B cell (primary cell): ENCODE measurements at regions not wholly inside any gene's neighbourhood (a gene's known extent, or its start where the extent isn't known, plus 50 kb on each side); places are given as distances from the start of the nearest gene placed in this dataset.

Experiments
- ATAC-seq: fragments of 200-7000 bp; cut with Tn5 transposase; one replicate; pipeline ENCODE4 v1.10.0; 2021; ENCODE audit warnings: low read depth, mild to moderate bottlenecking, moderate number of reproducible peaks, moderate library complexity
- CTCF ChIA-PET: fragments of 350-600 bp; sonication (Branson Sonifier 250); formaldehyde crosslinking; loops from one replicate; lab custom pipeline; 2021; ENCODE audit warnings: antibody characterized with exemption, inconsistent platforms; lab: Charles Lee
- POLR2A ChIA-PET: fragments of 350-600 bp; sonication (Branson Sonifier 250); formaldehyde crosslinking; loops from one replicate; lab custom pipeline; 2021; ENCODE audit warnings: antibody characterized with exemption; lab: Charles Lee
- DNase-seq: peaks from one replicate; pipeline ENCODE4 v3.0.0; 2013
- H2AFZ ChIP-seq: 2 replicates; pipeline ENCODE4 v1.6.1; 2012; ENCODE audit warnings: mild to moderate bottlenecking, low read depth, low read length; ENCODE audit not compliant: insufficient read depth, poor library complexity, severe bottlenecking
- H3K27ac ChIP-seq, 2 donors: 1 replicate in 1 of 2; 2 replicates in 1 of 2; pipeline ENCODE4 v1.5.1; 2012 to 2013; ENCODE audit warnings: low read length in 2 of 2, mild to moderate bottlenecking in 2 of 2, moderate library complexity in 1 of 2
- H3K27me3 ChIP-seq, 4 experiments: fragments of 200-600 bp in 1 of 4; sonication (generic) in 1 of 4; replicated peaks in 1 of 4; 1 replicate in 2 of 4; 2 replicates in 2 of 4; pipeline versions ENCODE4 v1.6.1 to v1.7.0; 2013 to 2016; ENCODE audit warnings: low read length in 3 of 4, mild to moderate bottlenecking in 2 of 4, mixed read lengths in 1 of 4, moderate library complexity in 1 of 4; ENCODE audit not compliant: insufficient read depth in 4 of 4, control insufficient read depth in 3 of 4; ENCODE audit errors: control extremely low read depth in 1 of 4
- H3K36me3 ChIP-seq, 2 experiments: replicated peaks in 1 of 2; 1 replicate in 1 of 2; 2 replicates in 1 of 2; pipeline versions ENCODE4 v1.6.1 to v1.7.1; 2013; ENCODE audit warnings: low read length in 1 of 2; ENCODE audit not compliant: insufficient read depth in 2 of 2, control insufficient read depth in 1 of 2; ENCODE audit errors: control extremely low read depth in 1 of 2, extremely low read depth in 1 of 2
- H3K4me1 ChIP-seq, 2 donors: fragments of 200-600 bp in 1 of 2; sonication (generic) in 1 of 2; 1 replicate in 1 of 2; 2 replicates in 1 of 2; pipeline versions ENCODE4 v1.5.1 to v1.6.1; 2013 to 2017; ENCODE audit warnings: low read length in 2 of 2; ENCODE audit not compliant: control insufficient read depth in 2 of 2, insufficient read depth in 2 of 2
- H3K4me2 ChIP-seq: replicated peaks from 2 replicates; pipeline ENCODE3; 2012; ENCODE audit warnings: mild to moderate bottlenecking, low read depth, low read length; ENCODE audit not compliant: poor library complexity, severe bottlenecking
- H3K4me3 ChIP-seq, 5 experiments: fragments of 200-600 bp in 1 of 5; sonication (generic) in 1 of 5; 1 replicate in 3 of 5; 2 replicates in 2 of 5; pipeline versions ENCODE4 v1.5.1 to v1.7.0; 2011 to 2016; ENCODE audit warnings: low read length in 4 of 5, mild to moderate bottlenecking in 4 of 5, low read depth in 2 of 5, control low read depth in 1 of 5, moderate library complexity in 1 of 5; ENCODE audit not compliant: insufficient read depth in 1 of 5; ENCODE audit errors: control extremely low read depth in 1 of 5, extremely low read depth in 1 of 5
- H3K79me2 ChIP-seq: fragments of 200-600 bp; sonication (generic); one replicate; pipeline ENCODE4 v1.6.0; 2016; ENCODE audit warnings: low read length; ENCODE audit not compliant: control insufficient read depth, insufficient read depth
- H3K9ac ChIP-seq: fragments of 200-600 bp; sonication (generic); 2 replicates; pipeline ENCODE4 v1.6.1; 2017; ENCODE audit warnings: mild to moderate bottlenecking, low read length, moderate library complexity
- H3K9me3 ChIP-seq, 3 donors: one replicate each; pipeline versions ENCODE4 v1.6.1 to v1.7.1; 2013; ENCODE audit warnings: low read length in 2 of 3; ENCODE audit not compliant: control insufficient read depth in 2 of 3, insufficient read depth in 1 of 3; ENCODE audit errors: control extremely low read depth in 1 of 3
- H4K20me1 ChIP-seq: 2 replicates; pipeline ENCODE4 v1.6.0; 2012; ENCODE audit warnings: mild to moderate bottlenecking, low read length; ENCODE audit not compliant: insufficient read depth, control insufficient read depth, poor library complexity, severe bottlenecking
- H3K27ac Mint-ChIP-seq: one replicate; pipeline ENCODE4 v1.8.0; 2021; ENCODE audit warnings: mixed read lengths
- H3K27me3 Mint-ChIP-seq: one replicate; pipeline ENCODE4 v1.8.0; 2021; ENCODE audit warnings: mixed read lengths
- H3K4me1 Mint-ChIP-seq: one replicate; pipeline ENCODE4 v1.8.0; 2021; ENCODE audit warnings: mixed read lengths
- H3K4me3 Mint-ChIP-seq: one replicate; pipeline ENCODE4 v1.8.0; 2021; ENCODE audit warnings: mixed read lengths
- H3K9me3 Mint-ChIP-seq: one replicate; pipeline ENCODE4 v1.8.0; 2022; ENCODE audit warnings: mixed read lengths; ENCODE audit not compliant: insufficient read depth
- CTCF ChIP-seq: fragments of 200-600 bp; IDR thresholded peaks from one replicate; pipeline ENCODE4 v1.8.0; 2022; ENCODE audit warnings: antibody characterized with exemption, mild to moderate bottlenecking
- EZH2 ChIP-seq: IDR thresholded peaks from 2 replicates; pipeline ENCODE4 v1.6.1; 2012; ENCODE audit warnings: borderline replicate concordance, low read depth, mild to moderate bottlenecking, moderate library complexity, low read length; ENCODE audit not compliant: insufficient read depth, poor library complexity, severe bottlenecking
- WGBS: methylation state at CpG from one replicate; pipeline ENCODE4 v1.1.5; 2013; ENCODE audit warnings: missing lambda C conversion rate; ENCODE audit not compliant: insufficient coverage; 5-methylcytosine and 5-hydroxymethylcytosine counted together
- intact Hi-C: fragments of 100-400 bp; cut with micrococcal nuclease; formaldehyde crosslinking; loops from one replicate; pipeline ENCODE4 v1.10.0; 2022

DNA sequence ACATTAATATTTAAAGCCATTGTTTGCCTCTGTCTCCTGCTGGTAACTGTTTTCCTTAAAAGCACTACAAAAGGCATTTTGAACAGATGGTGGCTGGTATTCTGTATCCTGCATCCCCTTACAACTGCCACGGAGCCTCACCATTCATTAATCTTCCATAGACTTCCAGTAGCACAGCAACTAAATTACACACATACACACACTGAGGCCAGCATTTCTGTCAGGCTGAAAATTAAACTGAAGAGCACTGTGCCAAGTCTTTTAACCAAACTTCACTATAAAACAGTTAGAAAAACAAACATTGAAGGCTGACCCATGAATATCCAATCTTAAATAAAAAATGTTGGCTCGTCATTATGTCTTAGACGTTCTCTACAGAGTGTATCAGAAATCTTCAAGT lies 697.8 kb downstream of the DACH1 start:
- H3K27ac ChIP-seq, result no peak overlapping the region
- H2AFZ ChIP-seq, result no peak overlapping the region
- intact Hi-C loops, result no loop called here
- peaks cover 2% of the 10 kb centered on the region for H3K9me3 Mint-ChIP-seq
- H3K36me3 ChIP-seq, result no peaks in the 10 kb centered on the region
- no peak overlapping the region for H3K27ac Mint-ChIP-seq
- no peak overlapping the region for H3K4me2 ChIP-seq
- ATAC-seq, result no peak
- H3K9me3 ChIP-seq, result peaks cover 0 to 5% (median 0%) of the 10 kb centered on the region in 3 donors
- H3K9ac ChIP-seq, result no peak overlapping the region
- TF ChIP-seq EZH2 (no peak), CTCF (no peak)
- DNase-seq, result no peak
- H3K4me1 ChIP-seq, result no peaks in the 10 kb centered on the region
- H4K20me1 ChIP-seq, result no peaks in the 10 kb centered on the region
- ChIA-PET POLR2A (no interaction called here), CTCF (no interaction called here)
- H3K79me2 ChIP-seq, result no peaks in the 10 kb centered on the region
- H3K27me3 ChIP-seq, result no peaks in the 10 kb centered on the region
- no peaks in the 10 kb centered on the region for H3K27me3 Mint-ChIP-seq
- H3K4me1 Mint-ChIP-seq, result no peaks in the 10 kb centered on the region
- 20% methylated on average over 1 of the region's 3 CpGs for WGBS
- H3K4me3 ChIP-seq, result no peak overlapping the region
- H3K4me3 Mint-ChIP-seq, result no peak overlapping the region

GRCh38 chr13:71156550-71156949 lies 710.5 kb downstream of the DACH1 start:
- no peaks in the 10 kb centered on the region for H3K4me1 ChIP-seq
- no peak overlapping the region for H3K27ac Mint-ChIP-seq
- no peak overlapping the region for H3K4me3 Mint-ChIP-seq
- POLR2A ChIA-PET, result no interaction called here
- DNase-seq, result no peak
- H3K9me3 Mint-ChIP-seq, result no peaks in the 10 kb centered on the region
- no peak overlapping the region for H3K27ac ChIP-seq
- ATAC-seq, result no peak
- H3K27me3 Mint-ChIP-seq, result no peaks in the 10 kb centered on the region
- H4K20me1 ChIP-seq, result no peaks in the 10 kb centered on the region
- no peaks in the 10 kb centered on the region for H3K9me3 ChIP-seq
- H3K36me3 ChIP-seq, result no peaks in the 10 kb centered on the region
- TF ChIP-seq CTCF, result no peak
- TF ChIP-seq EZH2, result no peak
- H3K79me2 ChIP-seq, result no peaks in the 10 kb centered on the region
- H3K4me3 ChIP-seq, result no peak overlapping the region
- no peaks in the 10 kb centered on the region for H3K4me1 Mint-ChIP-seq
- CTCF ChIA-PET, result no interaction called here
- 86% methylated on average over 5 of the region's 6 CpGs for WGBS
- no peak overlapping the region for H3K4me2 ChIP-seq
- no peaks in the 10 kb centered on the region for H3K27me3 ChIP-seq
- intact Hi-C loops, result no loop called here
- H2AFZ ChIP-seq, result no peak overlapping the region
- H3K9ac ChIP-seq, result no peak overlapping the region
